OCI-LY3 (cell line): ENCODE measurements at regions not wholly inside any gene's neighbourhood (a gene's known extent, or its start where the extent isn't known, plus 50 kb on each side); places are given as distances from the start of the nearest gene placed in this dataset.

Source experiments
- EZH2phosphoT487 ChIP-seq: fragments of 200-600 bp; shearing (Covaris generic); IDR thresholded peaks from 2 replicates; pipeline ENCODE4 v1.6.1; 2018; ENCODE audit warnings: antibody characterized with exemption, mixed run types, low read depth
- TF ChIP-seq, protein P1 (sequence below): fragments of 200-600, 300-600 bp; sonication (generic); IDR thresholded peaks from 2 replicates; pipeline ENCODE4 v1.5.1; 2014; ENCODE audit warnings: antibody characterized with exemption, low read length, low read depth

DNA sequence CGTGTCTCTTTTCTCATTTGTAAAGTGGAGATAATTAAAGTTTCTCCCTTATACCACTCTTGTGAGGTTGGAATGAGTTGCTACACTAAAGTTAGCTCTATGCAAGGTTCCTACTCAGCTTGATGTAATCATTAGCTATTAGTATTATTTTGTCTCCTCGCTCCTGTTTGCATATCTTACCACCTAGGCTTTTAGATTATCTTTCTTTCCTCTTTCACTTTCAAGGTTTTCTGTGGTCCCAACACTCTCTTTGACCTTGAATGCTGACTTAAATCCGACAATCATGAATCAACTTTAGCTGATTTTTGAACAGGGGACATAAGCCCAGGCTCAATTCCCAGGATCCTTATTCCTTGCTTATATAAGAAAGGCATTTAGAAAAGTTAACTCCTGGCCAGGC, 769.7 kb upstream of the GRM7 start:
- TF ChIP-seq, protein P1, sequence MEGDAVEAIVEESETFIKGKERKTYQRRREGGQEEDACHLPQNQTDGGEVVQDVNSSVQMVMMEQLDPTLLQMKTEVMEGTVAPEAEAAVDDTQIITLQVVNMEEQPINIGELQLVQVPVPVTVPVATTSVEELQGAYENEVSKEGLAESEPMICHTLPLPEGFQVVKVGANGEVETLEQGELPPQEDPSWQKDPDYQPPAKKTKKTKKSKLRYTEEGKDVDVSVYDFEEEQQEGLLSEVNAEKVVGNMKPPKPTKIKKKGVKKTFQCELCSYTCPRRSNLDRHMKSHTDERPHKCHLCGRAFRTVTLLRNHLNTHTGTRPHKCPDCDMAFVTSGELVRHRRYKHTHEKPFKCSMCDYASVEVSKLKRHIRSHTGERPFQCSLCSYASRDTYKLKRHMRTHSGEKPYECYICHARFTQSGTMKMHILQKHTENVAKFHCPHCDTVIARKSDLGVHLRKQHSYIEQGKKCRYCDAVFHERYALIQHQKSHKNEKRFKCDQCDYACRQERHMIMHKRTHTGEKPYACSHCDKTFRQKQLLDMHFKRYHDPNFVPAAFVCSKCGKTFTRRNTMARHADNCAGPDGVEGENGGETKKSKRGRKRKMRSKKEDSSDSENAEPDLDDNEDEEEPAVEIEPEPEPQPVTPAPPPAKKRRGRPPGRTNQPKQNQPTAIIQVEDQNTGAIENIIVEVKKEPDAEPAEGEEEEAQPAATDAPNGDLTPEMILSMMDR: no peak
- no peak for TF ChIP-seq EZH2phosphoT487
